ENCODE measurements at regions not wholly inside any gene's neighbourhood (a gene's known extent, or its start where the extent isn't known, plus 50 kb on each side); places are given as distances from the start of the nearest gene placed in this dataset.

DNA sequence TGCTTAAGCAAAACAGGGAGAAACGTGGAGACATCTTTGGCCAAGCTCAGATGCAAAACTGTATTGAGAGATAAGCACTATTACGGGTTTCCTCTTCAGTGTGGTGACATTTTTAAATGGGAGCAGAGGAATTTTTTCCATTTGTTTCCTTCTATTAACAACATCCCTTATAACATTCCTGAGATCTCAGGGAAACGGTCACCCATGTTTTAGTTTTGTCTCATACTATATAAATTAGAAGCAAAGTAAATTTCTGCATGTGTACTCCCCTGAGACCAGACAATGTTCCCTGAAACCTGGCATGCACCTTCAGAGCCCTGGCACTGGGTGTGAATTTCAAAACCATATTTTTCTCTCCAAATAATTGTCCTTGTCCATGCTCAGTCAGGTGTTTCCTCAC, 57.6 kb upstream of the RNF152 start:
- TF ChIP-seq, protein P1, sequence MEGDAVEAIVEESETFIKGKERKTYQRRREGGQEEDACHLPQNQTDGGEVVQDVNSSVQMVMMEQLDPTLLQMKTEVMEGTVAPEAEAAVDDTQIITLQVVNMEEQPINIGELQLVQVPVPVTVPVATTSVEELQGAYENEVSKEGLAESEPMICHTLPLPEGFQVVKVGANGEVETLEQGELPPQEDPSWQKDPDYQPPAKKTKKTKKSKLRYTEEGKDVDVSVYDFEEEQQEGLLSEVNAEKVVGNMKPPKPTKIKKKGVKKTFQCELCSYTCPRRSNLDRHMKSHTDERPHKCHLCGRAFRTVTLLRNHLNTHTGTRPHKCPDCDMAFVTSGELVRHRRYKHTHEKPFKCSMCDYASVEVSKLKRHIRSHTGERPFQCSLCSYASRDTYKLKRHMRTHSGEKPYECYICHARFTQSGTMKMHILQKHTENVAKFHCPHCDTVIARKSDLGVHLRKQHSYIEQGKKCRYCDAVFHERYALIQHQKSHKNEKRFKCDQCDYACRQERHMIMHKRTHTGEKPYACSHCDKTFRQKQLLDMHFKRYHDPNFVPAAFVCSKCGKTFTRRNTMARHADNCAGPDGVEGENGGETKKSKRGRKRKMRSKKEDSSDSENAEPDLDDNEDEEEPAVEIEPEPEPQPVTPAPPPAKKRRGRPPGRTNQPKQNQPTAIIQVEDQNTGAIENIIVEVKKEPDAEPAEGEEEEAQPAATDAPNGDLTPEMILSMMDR (IDR thresholded peaks at IDR 0.05; ENCODE audit: insufficient read depth, low read depth, low read length, missing control alignments), result no peak
- H3K4me3 ChIP-seq (ENCODE audit: low read depth, low read length), result no peak overlapping the region
- DNase-seq (ENCODE audit: low read depth), result no peak

DNA sequence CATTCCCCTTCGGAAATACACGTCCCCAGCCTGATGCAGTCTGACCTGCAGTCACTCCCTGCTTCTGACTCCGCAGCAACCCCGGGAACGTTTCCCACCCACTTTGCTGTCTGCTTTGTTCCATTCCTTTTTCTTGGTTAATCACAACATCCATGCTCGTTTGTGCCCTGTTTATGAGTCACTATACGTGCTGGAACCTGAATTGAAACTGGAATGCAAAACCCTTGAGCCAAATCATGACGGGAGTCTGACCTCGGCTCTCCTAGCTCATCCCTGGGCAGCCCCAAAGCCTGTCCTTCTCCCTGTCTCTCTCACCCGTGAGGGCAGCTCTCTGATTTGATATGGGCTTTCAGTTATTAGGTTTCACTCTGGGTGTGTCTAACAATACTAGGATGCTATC, 57.1 kb upstream of the RNF152 start:
- no peak overlapping the region for H3K4me3 ChIP-seq (ENCODE audit: low read depth, low read length)
- TF ChIP-seq, protein P1 (IDR thresholded peaks at IDR 0.05; ENCODE audit: insufficient read depth, low read depth, low read length, missing control alignments), result no peak
- no peak for DNase-seq (ENCODE audit: low read depth)

DNA sequence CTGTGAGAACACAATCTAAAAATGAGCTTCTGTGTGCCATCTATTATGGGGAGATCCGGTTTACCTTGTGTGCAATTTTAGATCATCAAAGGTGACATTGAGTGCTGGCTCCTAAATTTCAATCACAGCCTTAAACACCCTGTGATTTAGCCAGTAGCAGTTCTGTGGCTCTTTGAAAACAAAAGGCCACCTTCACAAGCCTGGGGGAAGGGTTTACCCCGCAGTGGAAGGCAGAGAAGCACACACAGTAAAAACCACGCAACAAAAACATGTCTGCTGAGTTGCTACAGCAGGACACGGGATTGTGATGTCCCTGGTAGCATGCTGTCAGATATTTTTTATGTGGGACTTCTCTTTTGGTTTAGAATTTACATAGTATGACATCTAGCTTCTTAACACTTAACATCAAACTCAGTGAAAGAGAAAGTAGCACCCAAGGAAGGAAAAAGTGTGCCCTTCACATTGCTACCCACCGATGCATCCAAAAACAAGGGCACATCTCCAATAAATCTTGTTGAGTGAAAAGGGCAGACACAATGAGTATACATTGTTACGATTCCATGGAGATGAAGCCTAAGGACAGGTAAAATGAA, 56.1 kb upstream of the RNF152 start:
- no peak for DNase-seq (ENCODE audit: low read depth)
- TF ChIP-seq, protein P1 (IDR thresholded peaks at IDR 0.05; ENCODE audit: insufficient read depth, low read depth, low read length, missing control alignments), result no peak
- H3K4me3 ChIP-seq (ENCODE audit: low read depth, low read length), result no peak overlapping the region

DNA sequence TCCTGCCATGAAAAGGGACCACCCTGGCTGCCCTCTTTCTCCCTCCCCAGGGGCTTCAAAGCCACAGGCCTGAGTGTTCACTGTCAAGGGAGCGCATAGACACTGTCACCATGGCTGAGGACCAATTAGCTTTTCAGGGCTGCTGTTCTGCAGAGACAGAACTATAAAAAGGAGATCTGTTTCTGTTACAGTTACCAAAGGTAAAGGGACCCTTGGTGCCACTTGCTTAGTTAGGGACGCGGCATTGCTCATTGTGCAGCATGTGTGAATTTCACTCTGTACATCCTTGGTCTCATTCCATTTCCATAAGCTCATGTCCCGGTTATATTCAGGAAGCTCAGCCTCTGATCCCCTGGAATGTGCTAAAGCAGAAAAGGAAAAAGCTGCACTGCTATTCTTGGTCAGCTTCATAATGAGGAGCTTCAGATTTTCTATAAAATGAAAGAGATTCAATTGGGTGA, 55.5 kb upstream of the RNF152 start:
- no peak for DNase-seq (ENCODE audit: low read depth)
- TF ChIP-seq, protein P1 (IDR thresholded peaks at IDR 0.05; ENCODE audit: insufficient read depth, low read depth, low read length, missing control alignments), result no peak
- no peak overlapping the region for H3K4me3 ChIP-seq (ENCODE audit: low read depth, low read length)

DNA sequence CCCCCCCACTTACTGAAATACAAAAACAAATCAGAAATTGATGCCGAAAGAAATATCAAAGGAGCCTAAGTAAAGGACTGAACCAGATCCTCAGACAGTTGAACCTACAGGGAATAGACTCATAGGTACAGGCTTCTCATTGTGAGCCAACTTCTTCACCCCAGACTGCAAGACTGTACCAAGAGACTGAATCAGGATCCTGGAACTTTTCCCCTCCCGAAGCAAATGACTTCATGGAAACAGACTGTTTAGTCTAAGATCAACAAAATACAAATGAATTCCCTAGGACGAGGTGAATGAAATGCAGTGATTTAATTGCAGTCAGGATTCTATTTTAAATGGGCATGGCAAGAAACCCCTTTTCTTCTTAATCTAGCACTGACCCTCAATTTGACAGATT, 53.6 kb upstream of the RNF152 start:
- TF ChIP-seq, protein P1 (IDR thresholded peaks at IDR 0.05; ENCODE audit: insufficient read depth, low read depth, low read length, missing control alignments), result no peak
- no peak overlapping the region for H3K4me3 ChIP-seq (ENCODE audit: low read depth, low read length)
- no peak for DNase-seq (ENCODE audit: low read depth)

DNA sequence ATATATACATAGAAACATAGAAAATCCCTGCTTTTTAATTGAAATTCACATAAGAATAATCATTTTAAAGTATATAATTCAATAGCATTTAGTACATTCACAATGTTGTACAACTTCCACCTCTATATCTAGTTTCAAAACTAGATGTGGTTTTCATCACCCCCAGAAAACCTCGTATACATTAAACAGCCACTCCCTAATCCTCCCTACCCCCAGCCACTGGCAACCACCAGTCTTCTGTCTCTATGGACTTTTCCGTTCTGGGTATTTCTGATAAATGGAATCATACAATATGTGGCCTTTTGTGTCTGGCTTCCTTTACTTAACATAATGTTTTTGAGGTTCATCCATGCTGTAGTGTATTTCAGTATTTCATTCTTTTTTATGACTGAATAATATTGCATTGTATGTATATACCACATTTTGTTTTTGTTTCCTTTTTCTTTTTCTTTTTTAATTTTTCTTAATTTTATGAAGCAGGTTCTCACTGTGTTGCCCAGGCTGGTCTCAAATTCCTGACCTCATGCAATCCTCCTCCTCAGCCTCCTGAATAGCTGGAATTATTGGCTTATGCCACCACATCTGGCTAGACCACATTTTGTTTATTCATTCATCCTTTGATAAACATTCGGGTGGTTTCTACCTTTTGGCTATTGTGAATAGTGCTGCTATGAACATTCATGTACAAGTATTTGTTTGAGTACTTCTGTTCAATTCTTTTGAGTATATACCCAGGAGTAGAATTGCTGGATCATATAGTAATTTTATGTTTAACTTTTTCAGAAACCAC, 50.6 kb upstream of the RNF152 start:
- H3K4me3 ChIP-seq (ENCODE audit: low read depth, low read length), result no peak overlapping the region
- TF ChIP-seq, protein P1 (IDR thresholded peaks at IDR 0.05; ENCODE audit: insufficient read depth, low read depth, low read length, missing control alignments), result no peak
- no peak for DNase-seq (ENCODE audit: low read depth)

Data from GM12865 (cell line).